ENCODE measurements at regions not wholly inside any gene's neighbourhood (a gene's known extent, or its start where the extent isn't known, plus 50 kb on each side); places are given as distances from the start of the nearest gene placed in this dataset.
A peak's percentile ranks its signal among the peaks of the same experiment; 100 is the strongest.

DNA sequence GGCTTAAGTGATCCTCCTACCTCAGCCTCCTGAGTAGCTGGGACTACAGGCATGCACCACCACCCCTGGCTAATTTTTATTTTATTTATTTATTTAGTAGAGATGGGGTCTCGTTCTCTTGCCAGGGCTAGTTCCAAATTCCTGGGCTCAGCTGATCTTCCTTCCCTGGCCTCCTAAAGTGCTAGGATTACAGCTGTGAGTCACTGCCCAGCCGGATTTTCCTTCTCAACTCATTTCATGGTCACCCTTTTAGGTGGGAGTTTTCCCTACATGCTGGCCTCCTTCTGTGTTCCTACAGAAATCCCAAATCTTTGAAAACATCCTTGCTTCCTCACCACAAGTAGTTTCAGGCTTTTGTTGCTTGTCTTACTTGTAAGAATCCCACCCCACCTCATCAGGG is 102.1 kb upstream of the SIAH1 start:
- no peak for DNase-seq (ENCODE audit: low read depth)
- TF ChIP-seq, protein P1, sequence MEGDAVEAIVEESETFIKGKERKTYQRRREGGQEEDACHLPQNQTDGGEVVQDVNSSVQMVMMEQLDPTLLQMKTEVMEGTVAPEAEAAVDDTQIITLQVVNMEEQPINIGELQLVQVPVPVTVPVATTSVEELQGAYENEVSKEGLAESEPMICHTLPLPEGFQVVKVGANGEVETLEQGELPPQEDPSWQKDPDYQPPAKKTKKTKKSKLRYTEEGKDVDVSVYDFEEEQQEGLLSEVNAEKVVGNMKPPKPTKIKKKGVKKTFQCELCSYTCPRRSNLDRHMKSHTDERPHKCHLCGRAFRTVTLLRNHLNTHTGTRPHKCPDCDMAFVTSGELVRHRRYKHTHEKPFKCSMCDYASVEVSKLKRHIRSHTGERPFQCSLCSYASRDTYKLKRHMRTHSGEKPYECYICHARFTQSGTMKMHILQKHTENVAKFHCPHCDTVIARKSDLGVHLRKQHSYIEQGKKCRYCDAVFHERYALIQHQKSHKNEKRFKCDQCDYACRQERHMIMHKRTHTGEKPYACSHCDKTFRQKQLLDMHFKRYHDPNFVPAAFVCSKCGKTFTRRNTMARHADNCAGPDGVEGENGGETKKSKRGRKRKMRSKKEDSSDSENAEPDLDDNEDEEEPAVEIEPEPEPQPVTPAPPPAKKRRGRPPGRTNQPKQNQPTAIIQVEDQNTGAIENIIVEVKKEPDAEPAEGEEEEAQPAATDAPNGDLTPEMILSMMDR (conservative IDR thresholded peaks at IDR 0.05; ENCODE audit: low read length): no peak

DNA sequence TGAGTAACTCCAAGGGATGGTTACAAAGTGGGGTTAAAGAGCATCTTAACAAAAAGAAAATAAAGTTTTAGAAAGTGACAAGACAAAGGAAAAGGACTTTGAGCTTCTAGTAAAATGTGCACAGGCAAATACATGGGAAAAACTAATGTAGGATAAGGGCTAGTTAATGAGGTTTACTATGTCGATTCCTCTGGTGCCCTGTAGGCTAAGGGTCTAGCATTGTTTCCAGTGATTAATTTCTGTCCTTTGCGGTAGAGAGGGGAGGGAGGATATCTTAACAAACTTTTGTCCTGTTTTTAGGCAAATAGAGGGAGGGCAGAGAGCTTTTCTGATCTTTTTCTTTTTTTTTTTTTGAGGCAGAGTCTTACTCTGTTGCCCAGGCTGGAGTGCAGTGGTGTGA is 96.6 kb upstream of the SIAH1 start:
- DNase-seq (ENCODE audit: low read depth): no peak
- TF ChIP-seq, protein P1 (conservative IDR thresholded peaks at IDR 0.05; ENCODE audit: low read length): no peak
- no peak overlapping the region for H3K4me3 ChIP-seq (ENCODE audit: low read length)

More for the DNA sequence above, 102.1 kb upstream of the SIAH1 start:
- H3K4me3 ChIP-seq (ENCODE audit: low read length): no peak overlapping the region

DNA sequence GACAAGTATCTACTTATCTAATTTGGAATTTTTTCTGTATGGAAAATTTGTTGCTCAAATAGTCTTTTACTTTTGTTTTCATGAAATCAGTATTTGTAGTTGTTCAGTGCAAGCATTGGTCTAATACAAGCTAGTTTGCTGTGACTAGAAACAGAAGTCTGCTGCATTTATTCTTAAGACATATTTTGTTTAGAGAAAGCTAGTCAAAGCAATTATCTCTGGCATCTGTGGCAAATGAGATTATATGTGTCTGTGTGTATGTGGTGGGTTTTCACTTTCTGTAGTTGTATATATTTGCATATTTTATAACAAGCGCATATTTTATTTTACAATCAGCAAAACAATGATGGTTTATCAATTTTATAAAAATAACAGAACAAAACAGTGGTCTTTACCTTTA is 96.0 kb upstream of the SIAH1 start:
- TF ChIP-seq, protein P1 (conservative IDR thresholded peaks at IDR 0.05; ENCODE audit: low read length): no peak
- no peak for DNase-seq (ENCODE audit: low read depth)
- no peak overlapping the region for H3K4me3 ChIP-seq (ENCODE audit: low read length)

DNA sequence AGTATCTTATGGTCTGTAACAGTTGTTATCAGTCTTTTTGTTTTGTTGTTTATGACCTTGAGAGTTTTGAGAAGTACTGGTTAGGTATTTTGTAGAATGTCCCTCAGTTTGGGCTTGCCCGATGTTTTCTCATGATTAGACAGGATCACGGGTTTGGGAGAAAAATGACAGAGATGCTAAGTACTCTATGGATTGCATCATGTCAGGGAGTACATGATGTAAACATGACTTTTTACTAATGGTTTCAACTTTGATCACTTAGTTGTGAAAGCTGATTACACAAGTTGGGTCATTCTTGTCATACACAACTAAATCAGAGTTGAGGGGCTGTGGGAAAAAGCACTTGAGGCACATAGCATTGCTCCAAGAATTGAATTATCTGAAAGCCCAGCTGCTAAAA is 94.7 kb upstream of the SIAH1 start:
- TF ChIP-seq, protein P1 (conservative IDR thresholded peaks at IDR 0.05; ENCODE audit: low read length): no peak
- H3K4me3 ChIP-seq (ENCODE audit: low read length): no peak overlapping the region
- DNase-seq (ENCODE audit: low read depth): peak; percentile 43

GRCh38 chr16:48479329-48479728 is 94.1 kb upstream of the SIAH1 start:
- DNase-seq (ENCODE audit: low read depth): no peak
- TF ChIP-seq, protein P1 (conservative IDR thresholded peaks at IDR 0.05; ENCODE audit: low read length): no peak
- H3K4me3 ChIP-seq (ENCODE audit: low read length): no peak overlapping the region

DNA sequence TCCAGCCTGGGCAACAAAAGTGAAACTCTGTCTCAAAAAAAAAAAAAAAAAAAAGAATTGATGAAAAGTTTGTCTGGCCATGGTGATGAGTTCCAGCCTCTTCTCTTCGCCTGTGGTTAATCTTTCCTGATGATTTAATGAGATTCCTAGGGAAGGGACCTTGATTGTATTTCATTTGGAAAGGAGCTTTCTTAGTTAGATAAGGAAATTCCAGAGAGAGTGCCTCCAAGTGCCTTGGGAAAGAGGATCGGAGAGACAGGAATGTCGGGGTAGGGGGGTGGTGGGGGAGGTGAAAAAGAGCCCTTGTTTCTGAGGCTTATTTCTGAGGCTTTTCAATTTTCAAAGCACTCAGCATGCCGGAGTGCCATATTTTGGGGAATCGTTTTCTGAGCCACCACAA is 93.2 kb upstream of the SIAH1 start:
- TF ChIP-seq, protein P1 (conservative IDR thresholded peaks at IDR 0.05; ENCODE audit: low read length): no peak
- H3K4me3 ChIP-seq (ENCODE audit: low read length): no peak overlapping the region
- DNase-seq (ENCODE audit: low read depth): peak; percentile 19

GRCh38 chr16:48471435-48471834 is 86.2 kb upstream of the SIAH1 start:
- TF ChIP-seq, protein P1 (conservative IDR thresholded peaks at IDR 0.05; ENCODE audit: low read length): no peak
- H3K4me3 ChIP-seq (ENCODE audit: low read length): no peak overlapping the region
- DNase-seq (ENCODE audit: low read depth): no peak
